PC-9 (cell line): ENCODE measurements at regions not wholly inside any gene's neighbourhood (a gene's known extent, or its start where the extent isn't known, plus 50 kb on each side); places are given as distances from the start of the nearest gene placed in this dataset.

Source experiments
- BruUV-seq: library from RNA; stranded (reverse); fragments of 400-500 nt; replicated peaks from 2 replicates; lab custom pipeline; 2021; lab: Mats Ljungman, UMichigan
- CTCF ChIA-PET: fragments of 300-600 bp; sonication (Branson Sonifier 250); formaldehyde crosslinking; loops from one replicate; lab custom pipeline; 2022; ENCODE audit warnings: antibody characterized with exemption; lab: Charles Lee
- POLR2A ChIA-PET: fragments of 300-600 bp; sonication (Branson Sonifier 250); formaldehyde crosslinking; loops from one replicate; lab custom pipeline; 2022; ENCODE audit warnings: antibody characterized with exemption; ENCODE audit not compliant: unreplicated experiment; lab: Charles Lee
- DNase-seq, 2 experiments: peaks; one replicate each; pipeline versions ENCODE4 v3.0.0 to v3.0.0-alpha.2; 2015 to 2022; ENCODE audit warnings: mixed read lengths in 1 of 2
- H2AFZ ChIP-seq: fragments of 200-600 bp; sonication (generic); 2 replicates; pipeline ENCODE4 v1.8.1; 2017; ENCODE audit warnings: antibody characterized with exemption
- H3F3A ChIP-seq: fragments of 200-600 bp; sonication (generic); 2 replicates; pipeline ENCODE4 v1.8.1; 2017; ENCODE audit warnings: antibody characterized with exemption, mild to moderate bottlenecking, low read depth; ENCODE audit not compliant: insufficient read depth
- H3K27ac ChIP-seq: fragments of 200-600 bp; sonication (generic); 2 replicates; pipeline ENCODE4 v1.6.1; 2016; ENCODE audit warnings: mixed run types
- H3K27me3 ChIP-seq: fragments of 200-600 bp; sonication (generic); 2 replicates; pipeline ENCODE4 v1.6.1; 2016; ENCODE audit warnings: low read depth, mixed run types; ENCODE audit not compliant: insufficient read depth
- H3K36me3 ChIP-seq: fragments of 200-600 bp; sonication (generic); 2 replicates; pipeline ENCODE4 v1.6.1; 2016; ENCODE audit warnings: low read depth, mixed run types
- H3K4me1 ChIP-seq: fragments of 200-600 bp; sonication (generic); replicated peaks from 2 replicates; pipeline ENCODE4 v1.6.1; 2016; ENCODE audit warnings: mixed run types; ENCODE audit not compliant: insufficient read depth
- H3K4me2 ChIP-seq: fragments of 200-600 bp; sonication (generic); 2 replicates; pipeline ENCODE4 v1.6.1; 2017; ENCODE audit warnings: mixed run types
- H3K4me3 ChIP-seq: fragments of 200-600 bp; sonication (generic); 2 replicates; pipeline ENCODE4 v1.6.1; 2016; ENCODE audit warnings: mixed run types
- H3K79me2 ChIP-seq: fragments of 200-600 bp; sonication (generic); 2 replicates; pipeline ENCODE4 v1.6.1; 2017; ENCODE audit warnings: low read depth, mixed run types
- H3K9me2 ChIP-seq: fragments of 200-600 bp; sonication (generic); 2 replicates; pipeline ENCODE4 v1.8.1; 2017; ENCODE audit warnings: mild to moderate bottlenecking; ENCODE audit not compliant: insufficient read depth
- H3K9me3 ChIP-seq: fragments of 200-600 bp; sonication (generic); 2 replicates; pipeline ENCODE4 v1.8.1; 2016; ENCODE audit warnings: low read depth; ENCODE audit not compliant: insufficient read depth
- H4K20me1 ChIP-seq: fragments of 200-600 bp; sonication (generic); 2 replicates; pipeline ENCODE4 v1.8.1; 2017; ENCODE audit not compliant: insufficient read depth
- CTCF ChIP-seq: fragments of 200-600 bp; sonication (generic); conservative IDR thresholded peaks from 2 replicates; pipeline ENCODE4 v1.6.1; 2017; ENCODE audit warnings: mixed run types, antibody characterized with exemption, mild to moderate bottlenecking, moderate library complexity
- EZH2 ChIP-seq: fragments of 200-600 bp; sonication (generic); IDR thresholded peaks from 2 replicates; pipeline ENCODE4 v1.8.0; 2017; ENCODE audit warnings: antibody characterized with exemption, low read depth
- intact Hi-C: fragments of 100-400 bp; cut with micrococcal nuclease; formaldehyde crosslinking; loops from one replicate; pipeline ENCODE4 v1.10.0; 2022; ENCODE audit not compliant: unreplicated experiment

GRCh38 chr6:71585472-71585871, 296.9 kb downstream of the OGFRL1 start:
- BruUV-seq: no TSS peak
- H3K4me2 ChIP-seq: no peak overlapping the region
- H4K20me1 ChIP-seq: no peaks in the 10 kb centered on the region
- no peaks in the 10 kb centered on the region for H3K79me2 ChIP-seq
- no peaks in the 10 kb centered on the region for H3K36me3 ChIP-seq
- no peak for DNase-seq
- H3F3A ChIP-seq: no peaks in the 10 kb centered on the region
- H3K9me2 ChIP-seq: no peaks in the 10 kb centered on the region
- peaks cover 1% of the 10 kb centered on the region for H3K4me1 ChIP-seq
- CTCF ChIA-PET: no interaction called here
- H3K9me3 ChIP-seq: no peaks in the 10 kb centered on the region
- no peak overlapping the region for H2AFZ ChIP-seq
- H3K27me3 ChIP-seq: no peaks in the 10 kb centered on the region
- TF ChIP-seq EZH2 (no peak), CTCF (no peak)
- POLR2A ChIA-PET: no interaction called here
- intact Hi-C loops: no loop called here
- no peak overlapping the region for H3K27ac ChIP-seq
- no peak overlapping the region for H3K4me3 ChIP-seq

- Histone ChIP-seq H3K27ac (no peak overlapping the region), H3K36me3 (no peaks in the 10 kb centered on the region), H4K20me1 (no peaks in the 10 kb centered on the region), H3K9me3 (no peaks in the 10 kb centered on the region), H3K4me2 (no peak overlapping the region), H3K27me3 (no peaks in the 10 kb centered on the region), H3K9me2 (no peaks in the 10 kb centered on the region), H3K4me3 (no peak overlapping the region), H3F3A (no peaks in the 10 kb centered on the region), H2AFZ (no peak overlapping the region), H3K79me2 (no peaks in the 10 kb centered on the region), H3K4me1 (no peaks in the 10 kb centered on the region)
- TF ChIP-seq EZH2 (no peak), CTCF (no peak)
- POLR2A ChIA-PET: no interaction called here
- intact Hi-C loops: no loop called here
- BruUV-seq: no TSS peak
- CTCF ChIA-PET: no interaction called here
- DNase-seq: no peak
Measured at GRCh38 chr6:71588490-71588889, 297.9 kb upstream of the RIMS1 start.

GRCh38 chr6:71589254-71589653, 297.1 kb upstream of the RIMS1 start:
- no TSS peak for BruUV-seq
- no peaks in the 10 kb centered on the region for H3K9me2 ChIP-seq

More at GRCh38 chr6:71589254-71589653, 297.1 kb upstream of the RIMS1 start:
- no peaks in the 10 kb centered on the region for H4K20me1 ChIP-seq
- DNase-seq: no peak
- TF ChIP-seq CTCF: no peak
- no peak for TF ChIP-seq EZH2
- H3K9me3 ChIP-seq: no peaks in the 10 kb centered on the region
- no peak overlapping the region for H2AFZ ChIP-seq
- no peaks in the 10 kb centered on the region for H3K79me2 ChIP-seq
- H3F3A ChIP-seq: no peaks in the 10 kb centered on the region
- no peak overlapping the region for H3K27ac ChIP-seq
- H3K36me3 ChIP-seq: no peaks in the 10 kb centered on the region
- CTCF ChIA-PET: no interaction called here
- H3K27me3 ChIP-seq: no peaks in the 10 kb centered on the region
- no peak overlapping the region for H3K4me2 ChIP-seq
- intact Hi-C loops: no loop called here
- no peaks in the 10 kb centered on the region for H3K4me1 ChIP-seq
- no peak overlapping the region for H3K4me3 ChIP-seq
- POLR2A ChIA-PET: no interaction called here
